T47D (cell line): ENCODE measurements at regions not wholly inside any gene's neighbourhood (a gene's known extent, or its start where the extent isn't known, plus 50 kb on each side); places are given as distances from the start of the nearest gene placed in this dataset.
A peak's percentile ranks its signal among the peaks of the same experiment; 100 is the strongest.
"Not testable (repeated sequence)": the region's sequence is repeated elsewhere in the genome, so short reads cannot be mapped to it uniquely, and the experiment has no call there.

ENCODE experiments used
- DNase-seq, 2 experiments: peaks; one replicate each; pipeline versions ENCODE4 v3.0.0 to v3.0.0-alpha.2; 2011 to 2012; ENCODE audit warnings: low read depth in 1 of 2, low spot score in 1 of 2
- JUND ChIP-seq: IDR thresholded peaks from 2 replicates; pipeline ENCODE4 v1.6.1; 2012; ENCODE audit warnings: low read depth
- in situ Hi-C: cut with HindIII; loops from 2 replicates; pipeline ENCODE4 v1.10.0; 2016; ENCODE audit warnings: low sequenced_read_pairs, low pct_unique_long_range_greater_than_20kb

DNA sequence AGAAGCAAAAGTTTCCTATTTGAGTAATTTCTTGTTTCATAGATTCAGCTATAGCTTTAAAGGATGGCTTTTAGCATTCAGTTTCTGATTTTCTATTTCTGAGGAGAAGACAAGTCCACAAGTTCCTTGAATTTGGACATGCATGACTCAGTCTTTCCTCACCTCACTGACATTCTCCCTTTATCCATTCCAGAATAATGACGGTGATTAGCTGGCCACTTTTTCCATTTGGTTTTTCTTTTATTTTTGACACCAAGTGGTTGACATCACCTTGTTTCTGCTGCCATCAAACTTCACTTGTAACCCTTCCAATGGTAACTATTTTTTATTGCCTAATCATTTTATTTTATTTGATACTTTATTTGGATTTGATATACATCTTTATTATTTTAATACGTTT is 404.4 kb upstream of the KCNMB2 start:
- DNase-seq, result no peak
- no peak for TF ChIP-seq JUND
- in situ Hi-C loops, result no loop called here

DNA sequence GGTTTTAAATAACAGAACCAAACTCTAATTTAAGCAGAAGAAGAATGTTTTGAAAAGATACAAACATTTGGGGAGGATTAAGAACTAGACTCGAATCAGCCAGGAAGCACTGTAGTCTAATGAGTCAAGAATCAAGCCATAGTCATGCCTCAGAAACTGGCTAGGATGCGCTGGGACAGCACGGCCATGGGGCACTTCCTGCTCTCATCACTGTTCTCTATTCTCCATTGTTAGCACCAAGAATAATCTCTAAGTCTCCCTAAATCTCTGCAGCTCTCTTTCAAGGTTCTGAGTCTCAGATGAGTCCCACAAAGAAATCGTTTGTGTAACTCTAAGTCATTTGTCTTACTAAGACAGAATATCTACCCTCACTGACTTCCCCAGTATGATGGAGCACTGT is 399.0 kb upstream of the KCNMB2 start:
- in situ Hi-C loops, result no loop called here
- TF ChIP-seq JUND, result no peak
- DNase-seq, result no peak

DNA sequence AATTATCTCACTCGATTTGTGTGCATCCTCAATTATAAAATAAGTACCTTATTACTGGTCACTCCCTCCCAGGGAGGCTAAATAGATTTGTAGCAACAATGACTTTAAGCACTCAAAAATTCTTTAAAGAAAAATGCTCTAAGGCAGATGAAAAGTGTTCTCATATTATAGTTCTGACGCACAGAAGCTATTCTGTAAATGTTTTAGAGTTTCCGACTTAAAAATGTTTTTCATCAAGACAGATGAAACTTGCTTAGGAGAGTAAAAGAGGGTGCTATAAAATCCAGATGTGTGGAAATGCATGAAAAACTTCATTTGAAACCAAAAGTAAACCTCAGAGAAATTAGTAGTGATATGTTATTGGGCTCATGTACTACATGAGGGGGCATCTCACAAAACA is 398.4 kb upstream of the KCNMB2 start:
- in situ Hi-C loops, result no loop called here
- TF ChIP-seq JUND, result no peak
- DNase-seq, result no peak

DNA sequence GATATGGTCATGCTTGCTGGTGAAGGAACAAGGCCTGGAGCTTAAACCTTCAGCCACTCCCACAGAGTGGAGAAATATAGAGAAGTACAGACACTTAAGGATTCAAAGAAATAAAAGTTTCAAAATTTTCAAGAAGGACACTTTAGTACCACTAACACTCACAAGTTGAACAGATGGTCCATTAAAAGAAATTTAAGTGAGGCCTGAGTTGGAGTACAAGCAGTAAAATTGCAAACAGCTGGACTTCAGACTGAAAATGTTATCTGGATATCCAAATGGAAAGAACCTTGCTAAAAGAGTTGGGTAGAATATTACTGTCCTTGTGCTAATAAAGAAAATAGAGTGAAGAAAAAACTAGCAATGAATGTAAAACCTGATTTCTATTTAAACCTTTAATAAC is 397.1 kb upstream of the KCNMB2 start:
- in situ Hi-C loops, result no loop called here
- TF ChIP-seq JUND, result no peak
- DNase-seq, result no peak

DNA sequence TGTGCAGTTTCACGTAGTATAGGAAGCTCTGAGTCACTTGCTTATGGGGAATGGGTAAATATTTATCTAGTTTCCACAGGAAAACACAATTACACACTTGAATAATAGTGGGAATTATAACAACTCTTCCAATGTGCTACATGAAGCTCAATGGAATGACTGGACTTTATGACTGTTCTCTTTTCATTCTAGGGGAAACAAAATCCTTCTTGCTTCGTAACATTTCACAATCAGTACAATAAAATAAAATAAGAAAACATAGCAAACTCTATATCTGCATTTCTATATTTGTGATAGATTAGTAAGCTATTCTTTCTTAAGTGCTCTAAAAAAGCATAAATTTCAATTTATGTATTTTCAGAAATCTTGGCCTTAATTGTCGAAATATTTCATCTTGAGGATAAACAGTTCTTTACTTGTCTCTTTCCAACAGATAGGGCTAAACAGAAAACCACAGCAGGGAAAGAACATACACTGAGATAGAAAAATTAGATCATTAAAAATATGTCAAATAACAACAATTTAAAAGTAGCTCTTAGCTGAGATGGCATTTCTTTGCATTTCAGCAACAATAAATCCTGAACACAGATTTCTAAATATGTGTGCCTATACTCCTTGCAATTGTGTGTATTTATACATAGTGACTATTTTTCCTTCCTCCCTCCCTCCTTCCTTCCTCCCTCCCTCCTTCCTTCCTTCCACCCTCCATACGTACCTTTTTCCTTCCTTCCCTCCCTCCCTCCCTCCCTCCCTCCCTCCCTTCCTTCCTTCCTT is 395.5 kb upstream of the KCNMB2 start:
- no peak for TF ChIP-seq JUND
- DNase-seq, result peak in 1 of 2 experiments; percentile 23
- in situ Hi-C loops, result no loop called here

DNA sequence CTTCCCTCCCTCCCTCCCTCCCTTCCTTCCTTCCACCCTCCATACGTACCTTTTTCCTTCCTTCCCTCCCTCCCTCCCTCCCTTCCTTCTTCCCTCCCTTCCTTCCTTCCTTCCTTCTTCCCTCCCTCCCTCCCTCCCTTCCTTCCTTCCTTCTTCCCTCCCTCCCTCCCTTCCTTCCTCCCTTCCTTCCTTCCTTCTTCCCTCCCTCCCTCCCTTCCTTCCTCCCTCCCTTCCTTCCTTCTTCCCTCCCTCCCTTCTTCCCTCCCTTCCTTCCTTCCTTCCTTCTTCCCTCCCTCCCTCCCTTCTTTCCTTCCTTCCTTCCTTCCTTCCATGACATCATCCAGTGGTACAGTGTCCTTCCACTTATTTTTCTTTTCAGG is 394.9 kb upstream of the KCNMB2 start:
- in situ Hi-C loops, DNase-seq: not testable (repeated sequence)

DNA sequence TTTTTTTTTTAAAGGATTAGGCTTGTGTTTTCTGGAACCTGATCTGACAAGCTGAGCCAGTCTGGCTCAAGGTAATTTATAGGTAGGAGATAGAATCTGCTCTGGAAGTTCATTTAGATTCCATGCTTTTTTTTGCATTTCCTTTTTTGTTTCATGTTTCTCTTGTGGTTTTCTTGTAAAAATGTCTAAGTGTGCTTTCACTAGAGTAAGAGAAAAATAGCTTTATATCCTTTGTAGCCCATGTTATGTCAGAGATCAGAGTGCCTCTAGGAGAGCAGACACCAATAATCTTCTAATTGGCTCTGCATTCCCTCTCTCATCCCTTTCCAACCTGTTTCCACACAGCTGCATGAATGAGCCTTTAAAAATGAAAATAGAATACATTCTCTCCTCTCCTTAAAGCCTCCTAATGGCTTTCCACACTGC is 389.8 kb upstream of the KCNMB2 start:
- peak; percentile 62; the same call in 1 of the 2 replicates for TF ChIP-seq JUND
- in situ Hi-C loops, result no loop called here
- DNase-seq, result peak; percentile 31 to 79

DNA sequence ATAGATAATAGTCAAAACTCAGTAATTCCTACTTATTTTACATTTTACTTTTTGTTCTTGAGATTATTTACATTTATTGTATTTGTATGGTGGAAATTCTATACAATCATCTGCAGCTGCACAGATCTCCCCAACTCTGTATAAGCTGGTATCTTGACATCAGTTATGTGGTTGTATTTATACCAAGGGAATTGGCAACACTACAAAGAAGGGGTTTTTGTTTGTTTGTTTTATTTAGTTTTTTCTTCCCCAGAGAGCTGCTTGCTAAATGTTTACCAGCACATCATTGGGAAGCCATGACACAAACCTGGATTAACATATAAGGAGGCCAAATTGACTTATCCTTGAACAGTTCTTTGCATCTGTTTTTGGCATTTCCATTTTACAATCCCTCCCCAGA is 389.2 kb upstream of the KCNMB2 start:
- DNase-seq, result peak in 1 of 2 experiments; percentile 36
- TF ChIP-seq JUND, result no peak
- in situ Hi-C loops, result no loop called here

DNA sequence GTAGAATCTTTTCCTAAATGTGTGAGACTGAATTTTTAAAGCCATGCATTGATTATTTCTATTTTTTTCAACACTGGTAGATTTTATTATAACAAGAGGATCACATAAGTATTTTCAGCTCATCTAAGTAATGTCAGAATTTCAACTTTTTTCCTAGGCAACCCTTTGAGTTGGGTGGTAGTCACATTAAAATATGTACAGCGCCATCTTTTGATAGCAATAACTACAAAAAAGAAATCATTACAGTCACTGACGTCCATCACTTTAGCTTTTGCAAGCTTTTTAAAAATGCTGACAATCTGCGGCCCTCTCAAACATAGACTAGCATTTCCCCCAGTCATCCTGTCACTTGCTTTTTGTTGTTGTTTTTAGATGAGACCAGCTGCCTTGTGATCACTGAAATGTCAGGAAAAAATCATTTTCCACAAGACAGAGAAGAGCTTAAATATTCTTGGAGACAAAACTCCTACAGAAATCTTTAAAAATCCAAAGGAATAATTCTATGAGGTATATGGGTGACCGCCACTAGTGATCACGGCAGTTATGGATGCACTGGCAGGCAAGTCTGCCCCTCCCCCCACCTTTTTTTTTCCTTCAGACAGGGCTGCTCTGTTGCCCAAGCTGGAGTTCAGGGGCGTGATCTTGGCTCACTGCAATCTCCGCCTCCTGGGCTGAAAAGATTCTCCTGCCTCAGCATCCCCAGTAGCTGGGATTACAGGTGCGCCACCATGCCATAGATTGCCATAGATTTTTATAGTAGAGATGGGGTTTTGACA is 384.0 kb upstream of the KCNMB2 start:
- DNase-seq, result peak in 1 of 2 experiments; percentile 39
- in situ Hi-C loops, result no loop called here
- TF ChIP-seq JUND, result no peak

DNA sequence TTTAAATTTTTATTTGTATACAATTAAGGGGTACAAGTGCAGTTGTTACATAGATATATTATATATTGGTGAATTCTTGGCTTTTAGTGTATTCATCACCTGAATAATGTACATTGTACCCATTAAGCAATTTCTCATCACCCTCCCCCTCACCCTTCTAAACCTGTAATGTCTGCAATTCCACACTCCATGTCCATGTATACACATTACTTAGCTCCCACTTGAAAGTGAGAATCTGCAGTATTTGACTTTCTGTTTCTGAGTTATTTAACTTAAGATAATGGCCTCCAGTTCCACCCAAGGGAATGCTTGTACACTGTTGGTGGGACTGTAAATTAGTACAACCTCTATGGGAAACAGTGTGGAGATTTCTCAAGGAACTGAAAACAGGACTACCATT is 383.2 kb upstream of the KCNMB2 start:
- in situ Hi-C loops, result no loop called here
- TF ChIP-seq JUND, result no peak
- DNase-seq, result no peak

DNA sequence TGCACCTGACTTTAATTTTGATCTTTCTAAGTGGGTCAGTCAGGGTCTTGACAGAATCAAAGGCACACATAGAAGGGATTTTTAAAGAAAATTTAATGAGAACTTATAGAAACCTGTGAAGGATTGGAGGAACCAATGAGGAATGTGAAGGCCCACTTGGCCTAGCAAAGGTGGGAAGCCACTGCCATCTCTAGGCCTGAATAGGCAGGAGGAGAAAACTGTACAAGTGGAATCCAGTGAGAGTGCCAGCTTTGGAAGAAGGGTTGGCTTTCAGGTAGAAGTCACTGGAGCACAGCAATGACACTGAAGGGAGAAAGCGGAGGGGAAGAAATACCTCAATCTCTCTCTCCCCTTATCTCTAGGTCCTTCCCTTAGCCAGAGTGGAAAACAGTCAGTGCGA is 380.7 kb upstream of the KCNMB2 start:
- in situ Hi-C loops, result no loop called here
- peak in 1 of 2 experiments; percentile 81 for DNase-seq
- TF ChIP-seq JUND, result no peak

DNA sequence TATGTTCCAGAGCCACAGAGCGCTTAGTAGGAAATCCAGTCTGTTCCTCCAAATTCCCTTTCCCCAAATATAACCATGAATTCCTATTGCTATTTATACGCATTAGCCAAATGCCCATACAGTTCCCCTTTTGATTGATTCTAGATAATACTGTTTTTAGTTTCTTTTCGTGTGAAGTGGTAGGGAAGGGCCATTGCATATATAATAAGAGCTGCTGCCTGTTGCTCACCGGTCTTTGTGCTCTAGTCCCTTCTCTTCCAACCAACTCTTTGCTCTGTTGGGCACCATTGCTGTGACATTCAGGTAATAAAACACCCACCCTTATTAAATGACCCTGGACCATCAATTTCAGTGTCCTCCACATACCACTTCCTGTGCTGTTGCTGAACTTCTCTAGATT is 379.9 kb upstream of the KCNMB2 start:
- TF ChIP-seq JUND, result no peak
- DNase-seq, result no peak
- in situ Hi-C loops, result no loop called here

DNA sequence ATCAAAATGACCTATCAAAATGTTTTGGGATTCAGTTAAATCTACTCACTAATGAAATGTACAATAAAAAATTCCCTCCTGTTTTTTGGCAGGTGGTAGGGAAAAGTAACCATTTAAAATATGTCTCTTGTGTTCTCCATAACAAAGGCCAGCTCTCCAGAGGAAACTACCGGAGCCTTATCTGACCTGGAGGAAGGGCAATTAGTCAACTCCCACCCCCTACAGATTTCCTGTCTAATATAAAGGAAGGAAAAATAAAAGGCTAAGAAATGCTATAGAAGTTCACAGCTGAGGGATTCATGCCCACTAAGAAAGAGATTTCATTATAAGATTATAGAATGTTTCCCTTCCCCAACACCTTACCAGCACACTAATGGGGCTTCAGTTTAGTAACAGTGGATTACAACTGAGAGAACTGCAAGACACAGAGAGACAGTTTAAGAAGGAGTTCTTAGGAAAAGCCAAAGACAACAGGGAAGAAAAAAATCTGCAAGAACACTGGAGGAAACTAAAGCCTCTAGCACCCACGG is 376.5 kb upstream of the KCNMB2 start:
- no peak for DNase-seq
- in situ Hi-C loops, result no loop called here
- TF ChIP-seq JUND, result no peak
